ENCODE measurements at regions not wholly inside any gene's neighbourhood (a gene's known extent, or its start where the extent isn't known, plus 50 kb on each side); places are given as distances from the start of the nearest gene placed in this dataset.
"Not testable (repeated sequence)": the region's sequence is repeated elsewhere in the genome, so short reads cannot be mapped to it uniquely, and the experiment has no call there.

- FAIRE-seq (peak; percentile 71), DNase-seq (ENCODE audit: extremely low spot score, insufficient read length, low read depth) (no peak)
Measured at GRCh38 chr5:116883875-116884274, 309.3 kb upstream of the SEMA6A start.

GRCh38 chr5:116881921-116882531, 307.4 kb upstream of the SEMA6A start:
- FAIRE-seq: no peak
- DNase-seq (ENCODE audit: extremely low spot score, insufficient read length, low read depth): no peak

DNA sequence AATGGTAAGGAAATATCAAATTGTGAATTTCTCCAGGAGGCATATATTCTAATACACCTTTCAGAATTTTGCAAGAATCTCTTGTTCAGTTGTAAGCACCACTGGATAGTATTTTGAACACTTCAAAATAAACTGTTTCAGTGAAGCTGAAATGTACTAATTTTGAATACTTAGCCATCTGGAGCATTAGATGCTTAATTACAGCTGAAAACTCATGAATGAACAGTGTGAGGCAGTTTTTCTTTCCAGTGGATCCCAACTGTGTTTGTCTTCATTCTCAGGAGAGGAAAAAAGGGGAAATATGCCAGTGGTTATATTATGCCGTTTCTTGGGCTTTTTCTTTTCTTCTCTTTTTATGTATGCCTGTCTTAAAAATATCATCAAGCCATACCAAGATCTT, 306.0 kb upstream of the SEMA6A start:
- FAIRE-seq (no peak), DNase-seq (ENCODE audit: extremely low spot score, insufficient read length, low read depth) (no peak)

DNA sequence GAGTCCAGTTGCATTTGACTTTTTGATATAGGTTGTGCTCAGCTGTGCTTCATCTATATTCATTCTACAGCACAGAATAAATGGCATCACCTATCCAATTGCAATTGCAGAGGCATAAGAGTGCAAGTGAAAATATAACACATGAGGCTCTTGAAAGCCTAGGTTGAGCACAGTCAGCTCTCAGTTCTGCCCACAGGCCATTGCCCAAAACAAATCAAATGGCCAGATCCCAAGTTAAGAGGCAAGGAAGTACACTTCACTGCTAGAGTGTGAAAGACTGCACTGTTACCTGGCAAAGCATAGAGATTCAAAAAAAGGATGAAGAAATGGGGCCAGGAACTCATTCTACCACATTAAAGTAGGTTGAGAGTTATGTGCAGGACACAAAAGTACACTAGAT, 305.5 kb upstream of the SEMA6A start:
- no peak for FAIRE-seq
- no peak for DNase-seq (ENCODE audit: extremely low spot score, insufficient read length, low read depth)

DNA sequence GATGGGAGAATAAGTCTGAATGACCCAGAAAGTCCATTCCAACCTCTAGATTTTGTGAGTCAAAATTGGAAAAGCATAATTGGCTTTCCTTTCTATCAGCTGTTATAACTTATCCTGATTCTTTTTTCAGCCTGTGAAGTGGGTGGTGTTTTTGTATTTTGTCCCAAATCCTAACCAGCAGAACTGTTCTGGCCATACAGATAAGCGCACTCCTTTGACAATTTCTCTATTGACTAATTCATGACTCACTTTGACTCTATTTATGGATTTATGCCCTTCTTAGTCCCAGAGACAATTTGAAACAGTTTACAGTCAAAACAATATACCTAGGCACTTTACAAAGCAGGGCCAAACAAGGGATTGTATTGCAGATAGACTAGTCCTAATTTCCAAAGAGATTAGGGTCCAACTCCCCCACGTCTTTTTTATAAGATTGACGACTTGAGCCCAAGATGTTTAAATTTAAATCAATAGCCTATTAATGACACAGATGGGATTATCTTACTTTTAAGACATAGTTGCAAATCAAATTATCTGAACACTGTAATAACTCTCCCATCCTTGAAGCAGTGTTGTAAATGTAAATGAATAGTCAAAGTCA, 301.7 kb upstream of the SEMA6A start:
- no peak for DNase-seq (ENCODE audit: extremely low spot score, insufficient read length, low read depth)
- FAIRE-seq: no peak

- no peak for DNase-seq (ENCODE audit: extremely low spot score, insufficient read length, low read depth)
- no peak for FAIRE-seq
Measured at GRCh38 chr5:116872986-116873385, 298.4 kb upstream of the SEMA6A start.

GRCh38 chr5:116872486-116872885, 297.9 kb upstream of the SEMA6A start:
- FAIRE-seq: no peak
- DNase-seq (ENCODE audit: extremely low spot score, insufficient read length, low read depth): no peak

- not testable (repeated sequence) for DNase-seq (ENCODE audit: extremely low spot score, insufficient read length, low read depth)
Measured at GRCh38 chr5:116867825-116868224, 293.2 kb upstream of the SEMA6A start.

GRCh38 chr5:116865651-116866050, 291.0 kb upstream of the SEMA6A start:
- FAIRE-seq (no peak), DNase-seq (ENCODE audit: extremely low spot score, insufficient read length, low read depth) (no peak)

More at GRCh38 chr5:116867825-116868224, 293.2 kb upstream of the SEMA6A start:
- FAIRE-seq: not testable (repeated sequence)

DNA sequence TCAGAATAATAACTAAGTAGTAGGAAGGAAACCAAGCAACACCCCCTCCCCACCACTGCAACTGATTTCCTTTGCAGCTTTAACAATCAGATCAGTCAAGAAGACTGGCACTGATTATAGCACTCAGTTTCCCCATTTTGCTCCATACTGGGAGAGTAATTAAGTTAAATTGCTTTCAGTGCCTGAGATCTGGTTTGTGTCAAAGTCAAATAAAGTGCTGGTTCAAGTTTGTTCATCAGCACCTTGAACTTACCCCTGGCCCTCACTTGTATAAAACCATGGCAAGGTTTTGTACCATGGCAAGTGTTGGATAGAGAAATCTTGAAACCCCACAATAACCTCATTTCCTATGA, 290.2 kb upstream of the SEMA6A start:
- FAIRE-seq (no peak), DNase-seq (ENCODE audit: extremely low spot score, insufficient read length, low read depth) (no peak)

GRCh38 chr5:116864157-116864837, 289.7 kb upstream of the SEMA6A start:
- FAIRE-seq (no peak), DNase-seq (ENCODE audit: extremely low spot score, insufficient read length, low read depth) (no peak)

DNA sequence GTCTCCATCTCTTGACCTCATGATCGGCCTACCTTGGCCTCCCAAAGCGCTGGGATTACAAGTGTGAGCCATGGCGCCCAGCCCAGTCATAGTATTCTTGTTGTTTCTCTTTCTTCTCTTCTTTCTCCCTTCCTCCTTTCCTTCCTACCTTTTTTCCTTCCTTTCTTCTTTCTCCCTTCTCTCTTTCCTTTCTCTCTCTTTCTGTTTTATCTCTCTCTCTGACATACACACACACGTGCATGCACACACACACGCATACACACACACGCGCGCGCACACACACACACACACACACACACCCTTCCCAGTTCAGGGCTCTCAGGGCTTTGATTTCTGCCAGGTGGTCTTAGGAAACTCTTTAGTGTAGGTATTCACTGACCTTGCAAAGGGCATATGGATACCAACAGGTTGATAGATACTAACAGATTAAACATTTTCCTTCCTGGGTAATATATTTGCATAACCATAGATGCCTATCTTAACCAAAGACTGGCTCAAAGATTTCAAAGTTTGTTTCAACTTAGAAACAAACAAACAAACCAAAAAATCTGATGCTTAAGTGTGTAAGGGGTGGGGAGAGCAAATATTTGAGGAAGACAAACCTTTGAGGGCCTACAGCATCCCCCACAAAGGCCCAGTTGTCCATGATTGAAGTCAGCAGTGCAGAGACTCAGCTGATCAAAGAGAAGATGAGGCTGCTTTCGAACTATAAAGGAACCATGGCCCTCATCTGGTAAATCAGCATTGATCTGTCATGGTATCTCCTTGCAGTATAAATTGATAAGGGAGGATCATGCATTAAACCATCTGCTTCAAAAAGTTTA, 288.2 kb upstream of the SEMA6A start:
- FAIRE-seq (no peak), DNase-seq (ENCODE audit: extremely low spot score, insufficient read length, low read depth) (no peak)

GRCh38 chr5:116861666-116862065, 287.0 kb upstream of the SEMA6A start:
- DNase-seq (ENCODE audit: extremely low spot score, insufficient read length, low read depth): no peak
- no peak for FAIRE-seq

- FAIRE-seq (no peak), DNase-seq (ENCODE audit: extremely low spot score, insufficient read length, low read depth) (no peak)
Measured at GRCh38 chr5:116861097-116861496, 286.5 kb upstream of the SEMA6A start.

DNA sequence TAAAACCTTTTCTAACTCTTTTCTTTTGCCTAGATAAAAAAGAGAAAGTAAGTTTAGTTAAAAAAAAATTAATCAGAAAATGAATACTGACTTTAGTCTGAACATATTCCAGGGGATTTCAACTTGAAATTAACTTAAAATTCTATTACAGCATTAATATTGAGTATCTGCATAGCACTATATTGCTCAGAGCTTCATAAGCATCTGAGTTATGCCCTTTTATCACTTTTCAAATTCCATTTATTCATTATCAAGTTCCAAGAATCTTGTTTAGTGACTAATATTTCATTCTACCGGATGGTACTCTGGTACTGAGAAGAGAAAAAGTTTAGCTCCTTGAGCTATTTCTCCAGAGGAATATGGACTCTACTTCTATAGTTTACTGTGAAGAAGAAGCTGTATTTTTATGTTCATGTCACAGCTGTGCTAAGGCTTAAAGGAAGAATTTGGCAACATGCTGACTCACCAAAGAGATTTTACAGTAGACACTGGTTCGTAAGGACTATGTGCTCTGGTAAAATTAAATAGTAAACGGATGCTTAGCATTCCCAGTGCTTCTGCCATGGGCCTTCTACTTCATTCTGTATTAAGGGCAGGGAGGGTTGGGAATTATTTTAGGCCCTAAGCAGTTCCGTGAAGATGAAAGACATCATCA, 285.2 kb upstream of the SEMA6A start:
- FAIRE-seq: no peak
- DNase-seq (ENCODE audit: extremely low spot score, insufficient read length, low read depth): no peak

GRCh38 chr5:116858705-116859333, 284.2 kb upstream of the SEMA6A start:
- FAIRE-seq (peak; percentile 38), DNase-seq (ENCODE audit: extremely low spot score, insufficient read length, low read depth) (no peak)

- DNase-seq (ENCODE audit: extremely low spot score, insufficient read length, low read depth); FAIRE-seq: not testable (repeated sequence)
Measured at GRCh38 chr5:116858020-116858419, 283.4 kb upstream of the SEMA6A start.

DNA sequence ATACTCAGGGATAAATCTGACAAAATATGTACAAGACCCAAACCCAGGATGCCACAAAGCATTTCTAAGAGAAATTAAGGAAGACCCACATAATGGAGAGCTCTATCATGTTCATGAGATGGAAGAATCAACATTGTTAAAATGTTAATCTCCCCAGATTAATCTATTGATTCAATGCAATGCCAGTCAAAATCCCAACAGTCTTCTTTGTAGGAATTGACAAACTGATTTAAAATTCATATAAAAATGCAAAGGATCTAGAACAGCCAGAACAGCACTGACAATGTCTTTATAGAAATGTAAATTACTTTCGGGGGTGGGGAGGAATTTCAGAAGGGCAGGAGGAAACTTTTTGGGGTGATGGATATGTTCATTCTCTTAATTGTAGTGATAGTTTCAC, 281.6 kb upstream of the SEMA6A start:
- no peak for FAIRE-seq

GRCh38 chr5:116853992-116854391, 279.4 kb upstream of the SEMA6A start:
- DNase-seq (ENCODE audit: extremely low spot score, insufficient read length, low read depth) (no peak), FAIRE-seq (no peak)

More for the DNA sequence above, 281.6 kb upstream of the SEMA6A start:
- DNase-seq (ENCODE audit: extremely low spot score, insufficient read length, low read depth): no peak

All from GM18507 (cell line).